Lower leg skin (tissue), 4 donors: ENCODE measurements at regions not wholly inside any gene's neighbourhood (a gene's known extent, or its start where the extent isn't known, plus 50 kb on each side); places are given as distances from the start of the nearest gene placed in this dataset.

ENCODE experiments used
- DNase-seq, 2 donors: peaks; one replicate each; pipeline ENCODE4 v3.0.0-alpha.2; 2019; ENCODE audit warnings: low spot score in 2 of 2
- H3K4me3 ChIP-seq: fragments of 200-600 bp; sonication (generic); 2 replicates; pipeline ENCODE4 v1.5.1; 2017; ENCODE audit warnings: mild to moderate bottlenecking, low read depth; ENCODE audit not compliant: poor library complexity, severe bottlenecking
- CTCF ChIP-seq, 3 donors: fragments of 450-650 bp; IDR thresholded peaks; one replicate each; pipeline ENCODE4 v1.5.1; 2016; ENCODE audit warnings: antibody characterized with exemption in 3 of 3, mild to moderate bottlenecking in 3 of 3, moderate library complexity in 2 of 3
- POLR2A ChIP-seq, 2 donors: fragments of 450-650 bp; IDR thresholded peaks; one replicate each; pipeline ENCODE4 v1.6.1; 2016 to 2017; ENCODE audit warnings: antibody characterized with exemption in 2 of 2, mild to moderate bottlenecking in 1 of 2, moderate library complexity in 1 of 2
- WGBS, 2 donors: methylation state at CpG; one replicate each; pipeline ENCODE4 v1.1.5; 2018; 5-methylcytosine and 5-hydroxymethylcytosine counted together
- intact Hi-C: fragments of 100-400 bp; cut with DNase I; formaldehyde crosslinking; loops from one replicate; pipeline ENCODE4 v1.15.0; 2023; ENCODE audit warnings: low total_unique reads

GRCh38 chr1:37108596-37109188 lies 74.4 kb upstream of the GRIK3 start:
- WGBS, 2 donors = 83 to 91% methylated on average over 9 of the region's 9 CpGs
- no peak for DNase-seq
- intact Hi-C loops = no loop called here
- TF ChIP-seq POLR2A (IDR thresholded peaks at IDR 0.05) = no peak
- no peak for TF ChIP-seq CTCF (IDR thresholded peaks at IDR 0.05)
- no peak overlapping the region for H3K4me3 ChIP-seq

GRCh38 chr1:37112430-37112829 lies 78.1 kb upstream of the GRIK3 start:
- H3K4me3 ChIP-seq = no peak overlapping the region
- intact Hi-C loops = no loop called here
- no peak for DNase-seq
- TF ChIP-seq CTCF (IDR thresholded peaks at IDR 0.05) (no peak), POLR2A (IDR thresholded peaks at IDR 0.05) (no peak)
- WGBS, 2 donors = 41 to 46% methylated on average over 1 of the region's 1 CpG

GRCh38 chr1:37113285-37113997 lies 79.1 kb upstream of the GRIK3 start:
- no peak for DNase-seq
- no peak overlapping the region for H3K4me3 ChIP-seq
- intact Hi-C loops = no loop called here
- WGBS, 2 donors = 69 to 77% methylated on average over 6 of the region's 6 CpGs
- TF ChIP-seq CTCF (IDR thresholded peaks at IDR 0.05) (no peak), POLR2A (IDR thresholded peaks at IDR 0.05) (no peak)

GRCh38 chr1:37118790-37119189 lies 84.5 kb upstream of the GRIK3 start:
- no peak overlapping the region for H3K4me3 ChIP-seq
- TF ChIP-seq POLR2A (IDR thresholded peaks at IDR 0.05) = no peak
- no peak for TF ChIP-seq CTCF (IDR thresholded peaks at IDR 0.05)
- WGBS, 2 donors = 13 to 16% methylated on average over 1 of the region's 1 CpG
- DNase-seq = no peak
- intact Hi-C loops = no loop called here

GRCh38 chr1:37120279-37120678 lies 86.0 kb upstream of the GRIK3 start:
- intact Hi-C loops = no loop called here
- WGBS, 2 donors = 81 to 82% methylated on average over 4 to 6 of the region's 6 CpGs

More at GRCh38 chr1:37120279-37120678, 86.0 kb upstream of the GRIK3 start:
- TF ChIP-seq POLR2A (IDR thresholded peaks at IDR 0.05) = no peak
- no peak for TF ChIP-seq CTCF (IDR thresholded peaks at IDR 0.05)
- H3K4me3 ChIP-seq = no peak overlapping the region
- DNase-seq = no peak
